GM23338 (cell line): ENCODE measurements at regions not wholly inside any gene's neighbourhood (a gene's known extent, or its start where the extent isn't known, plus 50 kb on each side); places are given as distances from the start of the nearest gene placed in this dataset.

Experiments
- ATAC-seq: fragments of 200-7000 bp; cut with Tn5 transposase; 3 replicates; pipeline ENCODE4 v1.9.1; 2020
- DNase-seq: peaks from one replicate; pipeline ENCODE4 v3.0.0-alpha.2; 2015; ENCODE audit warnings: low spot score
- H2AFZ ChIP-seq: fragments of 200-600 bp; sonication (generic); 2 replicates; pipeline ENCODE4 v1.8.0; 2016; ENCODE audit warnings: antibody characterized with exemption, mild to moderate bottlenecking, moderate library complexity
- H3F3A ChIP-seq: fragments of 200-600 bp; sonication (generic); replicated peaks from 2 replicates; pipeline ENCODE4 v1.8.0; 2017; ENCODE audit warnings: antibody characterized with exemption, mixed run types, low read depth
- H3K27ac ChIP-seq: fragments of 200-600 bp; sonication (generic); 2 replicates; pipeline ENCODE4 v1.6.1; 2016; ENCODE audit warnings: low read depth
- H3K27me3 ChIP-seq: fragments of 200-600 bp; sonication (generic); 2 replicates; pipeline ENCODE4 v1.8.0; 2016; ENCODE audit warnings: mild to moderate bottlenecking, mixed run types, moderate library complexity; ENCODE audit not compliant: insufficient read depth
- H3K36me3 ChIP-seq: fragments of 200-600 bp; sonication (generic); 2 replicates; pipeline ENCODE4 v1.8.0; 2016; ENCODE audit warnings: mild to moderate bottlenecking; ENCODE audit not compliant: insufficient read depth
- H3K4me1 ChIP-seq: fragments of 200-600 bp; sonication (generic); 2 replicates; pipeline ENCODE4 v1.8.0; 2016; ENCODE audit warnings: mild to moderate bottlenecking, moderate library complexity; ENCODE audit not compliant: insufficient read depth
- H3K4me2 ChIP-seq: fragments of 200-600 bp; sonication (generic); 2 replicates; pipeline ENCODE4 v1.7.1; 2017; ENCODE audit warnings: mixed run types
- H3K4me3 ChIP-seq: fragments of 200-600 bp; sonication (generic); 2 replicates; pipeline ENCODE4 v1.6.1; 2016; ENCODE audit warnings: mixed run types
- H3K79me2 ChIP-seq: fragments of 200-600 bp; sonication (generic); replicated peaks from 2 replicates; pipeline ENCODE4 v1.8.0; 2017; ENCODE audit warnings: mild to moderate bottlenecking; ENCODE audit not compliant: insufficient read depth
- H3K9me2 ChIP-seq: fragments of 200-600 bp; sonication (generic); 2 replicates; pipeline ENCODE4 v1.8.0; 2017; ENCODE audit not compliant: insufficient read depth
- H4K20me1 ChIP-seq: fragments of 200-600 bp; sonication (generic); replicated peaks from 2 replicates; pipeline ENCODE4 v1.8.0; 2017; ENCODE audit warnings: mild to moderate bottlenecking; ENCODE audit not compliant: insufficient read depth
- H3K27ac Mint-ChIP-seq: 2 replicates; pipeline ENCODE4 v1.8.0; 2020; ENCODE audit warnings: inconsistent platforms, mild to moderate bottlenecking, moderate library complexity, mixed read lengths
- H3K27me3 Mint-ChIP-seq: 3 replicates; pipeline ENCODE4 v1.8.0; 2022; ENCODE audit warnings: low read depth, mild to moderate bottlenecking, moderate library complexity, mixed read lengths, inconsistent platforms; ENCODE audit not compliant: insufficient read depth, poor library complexity
- H3K36me3 Mint-ChIP-seq: 3 replicates; pipeline ENCODE4 v1.8.0; 2021; ENCODE audit warnings: low read depth, mild to moderate bottlenecking, inconsistent platforms, moderate library complexity, mixed read lengths
- H3K4me1 Mint-ChIP-seq: 3 replicates; pipeline ENCODE4 v1.8.0; 2020; ENCODE audit warnings: mild to moderate bottlenecking, inconsistent platforms, mixed read lengths
- H3K4me3 Mint-ChIP-seq: 3 replicates; pipeline ENCODE4 v1.8.0; 2021; ENCODE audit warnings: moderate library complexity, mild to moderate bottlenecking, inconsistent platforms, mixed read lengths
- H3K9me3 Mint-ChIP-seq: 3 replicates; pipeline ENCODE4 v1.8.0; 2020; ENCODE audit warnings: moderate library complexity, mild to moderate bottlenecking, inconsistent platforms, mixed read lengths
- CREB1 ChIP-seq: fragments of 250-450 bp; sonication (Bioruptor Pico); IDR thresholded peaks from 2 replicates; pipeline ENCODE4 v1.5.0; 2020; ENCODE audit warnings: low read depth, mild to moderate bottlenecking, moderate library complexity
- JUNB ChIP-seq: IDR thresholded peaks from one replicate; pipeline ENCODE4 v1.6.1; 2016; ENCODE audit warnings: antibody characterized with exemption; ENCODE audit not compliant: unreplicated experiment
- NANOG ChIP-seq: IDR thresholded peaks from 2 replicates; pipeline ENCODE4 v1.6.1; 2016; ENCODE audit warnings: antibody characterized with exemption, borderline replicate concordance
- POLR2AphosphoS5 ChIP-seq: IDR thresholded peaks from 2 replicates; pipeline ENCODE4 v1.6.1; 2016; ENCODE audit warnings: antibody characterized with exemption, low read depth
- STAT1 ChIP-seq: IDR thresholded peaks from one replicate; pipeline ENCODE4 v1.6.1; 2016; ENCODE audit warnings: antibody characterized with exemption; ENCODE audit not compliant: unreplicated experiment
- ZNF114 ChIP-seq: fragments of 250-450 bp; sonication (Bioruptor Pico); IDR thresholded peaks from 2 replicates; pipeline ENCODE4 v1.5.0; 2020; ENCODE audit warnings: mild to moderate bottlenecking, moderate library complexity
- ZNF331 ChIP-seq: fragments of 250-450 bp; sonication (Bioruptor Pico); IDR thresholded peaks from 2 replicates; pipeline ENCODE4 v1.5.0; 2020; ENCODE audit warnings: low read depth, mild to moderate bottlenecking, moderate library complexity
- TF ChIP-seq, protein P1 (sequence below), 2 experiments: fragments of 200-600 bp in 1 of 2; sonication (generic) in 1 of 2; conservative IDR thresholded peaks; 2 replicates each; pipeline versions ENCODE4 v1.5.1 to v1.6.1; 2016 to 2017; ENCODE audit warnings: antibody characterized with exemption in 2 of 2, low read depth in 2 of 2, mild to moderate bottlenecking in 2 of 2, moderate library complexity in 1 of 2

GRCh38 chrX:16042980-16043379 is 80.4 kb upstream of the GRPR start:
- TF ChIP-seq JUNB (no peak), NANOG (peak; percentile 86), STAT1 (no peak), POLR2AphosphoS5 (no peak)
- TF ChIP-seq, protein P1, sequence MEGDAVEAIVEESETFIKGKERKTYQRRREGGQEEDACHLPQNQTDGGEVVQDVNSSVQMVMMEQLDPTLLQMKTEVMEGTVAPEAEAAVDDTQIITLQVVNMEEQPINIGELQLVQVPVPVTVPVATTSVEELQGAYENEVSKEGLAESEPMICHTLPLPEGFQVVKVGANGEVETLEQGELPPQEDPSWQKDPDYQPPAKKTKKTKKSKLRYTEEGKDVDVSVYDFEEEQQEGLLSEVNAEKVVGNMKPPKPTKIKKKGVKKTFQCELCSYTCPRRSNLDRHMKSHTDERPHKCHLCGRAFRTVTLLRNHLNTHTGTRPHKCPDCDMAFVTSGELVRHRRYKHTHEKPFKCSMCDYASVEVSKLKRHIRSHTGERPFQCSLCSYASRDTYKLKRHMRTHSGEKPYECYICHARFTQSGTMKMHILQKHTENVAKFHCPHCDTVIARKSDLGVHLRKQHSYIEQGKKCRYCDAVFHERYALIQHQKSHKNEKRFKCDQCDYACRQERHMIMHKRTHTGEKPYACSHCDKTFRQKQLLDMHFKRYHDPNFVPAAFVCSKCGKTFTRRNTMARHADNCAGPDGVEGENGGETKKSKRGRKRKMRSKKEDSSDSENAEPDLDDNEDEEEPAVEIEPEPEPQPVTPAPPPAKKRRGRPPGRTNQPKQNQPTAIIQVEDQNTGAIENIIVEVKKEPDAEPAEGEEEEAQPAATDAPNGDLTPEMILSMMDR (conservative IDR thresholded peaks at IDR 0.05; ENCODE audit: low read depth in 2 of 2) = no peak
- no peak overlapping the region for H3K4me3 ChIP-seq
- no peaks in the 10 kb centered on the region for H3F3A ChIP-seq
- Mint-ChIP-seq H3K27ac (peak overlapping the region; percentile 93), H3K9me3 (peaks cover 10% of the 10 kb centered on the region; the same call in 2 of the 3 replicates), H3K4me1 (peaks cover 26% of the 10 kb centered on the region), H3K36me3 (peaks cover 24% of the 10 kb centered on the region), H3K27me3 (no peaks in the 10 kb centered on the region), H3K4me3 (no peak overlapping the region)
- peak overlapping the region; percentile 90 for H3K27ac ChIP-seq
- no peaks in the 10 kb centered on the region for H3K9me2 ChIP-seq
- H3K4me1 ChIP-seq = peaks cover 7% of the 10 kb centered on the region
- H4K20me1 ChIP-seq = no peaks in the 10 kb centered on the region
- DNase-seq (peak; percentile 55), ATAC-seq (peak; percentile 89)
- H3K4me2 ChIP-seq = 0 out of 2 replicates have a peak overlapping the region, but pooled peaks have one; percentile 21
- H3K36me3 ChIP-seq = no peaks in the 10 kb centered on the region
- H2AFZ ChIP-seq = no peak overlapping the region
- H3K79me2 ChIP-seq = no peaks in the 10 kb centered on the region
- H3K27me3 ChIP-seq = no peaks in the 10 kb centered on the region

DNA sequence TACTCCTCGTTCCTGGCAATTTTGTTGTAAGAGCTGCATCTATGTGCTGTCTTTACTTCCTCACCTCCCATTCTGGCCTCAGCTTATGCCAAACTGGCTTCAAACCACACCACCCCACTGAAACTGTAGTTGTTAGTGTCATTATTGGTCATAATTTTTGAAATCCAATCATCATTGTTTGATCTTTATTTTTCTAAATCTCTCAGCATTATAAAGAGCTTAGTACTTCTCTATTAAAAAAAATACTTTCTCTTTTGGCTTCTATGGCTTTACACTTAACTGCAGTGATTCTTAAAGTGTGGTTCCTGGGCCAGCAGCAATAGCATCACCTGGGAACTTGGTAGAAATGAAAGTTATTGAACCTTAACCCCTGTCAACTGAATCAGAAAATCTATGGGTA is 83.5 kb upstream of the GRPR start:
- Histone ChIP-seq H3K9me2 (no peaks in the 10 kb centered on the region), H3F3A (no peaks in the 10 kb centered on the region), H3K4me1 (peaks cover 7% of the 10 kb centered on the region), H3K79me2 (no peaks in the 10 kb centered on the region), H4K20me1 (no peaks in the 10 kb centered on the region), H3K27ac (no peak overlapping the region), H3K4me2 (no peak overlapping the region), H3K4me3 (no peak overlapping the region), H2AFZ (no peak overlapping the region), H3K36me3 (no peaks in the 10 kb centered on the region), H3K27me3 (no peaks in the 10 kb centered on the region)
- TF ChIP-seq, protein P1 (conservative IDR thresholded peaks at IDR 0.05; ENCODE audit: low read depth in 2 of 2) = no peak
- TF ChIP-seq ZNF114 (CRISPR knock-in tag) (no peak), ZNF331 (CRISPR knock-in tag) (no peak), CREB1 (CRISPR knock-in tag) (no peak), STAT1 (no peak), POLR2AphosphoS5 (no peak), JUNB (no peak)
- Mint-ChIP-seq H3K27me3 (no peaks in the 10 kb centered on the region), H3K4me1 (peaks cover 26% of the 10 kb centered on the region), H3K36me3 (peaks cover 25% of the 10 kb centered on the region), H3K9me3 (peaks cover 11% of the 10 kb centered on the region), H3K4me3 (no peak overlapping the region), H3K27ac (no peak overlapping the region)
- ATAC-seq (no peak), DNase-seq (no peak)
